CD4-positive, alpha-beta T cell treated with Interleukin-10 for 1 hour (primary cell): ENCODE measurements at regions not wholly inside any gene's neighbourhood (a gene's known extent, or its start where the extent isn't known, plus 50 kb on each side); places are given as distances from the start of the nearest gene placed in this dataset.
"Not testable (repeated sequence)": the region's sequence is repeated elsewhere in the genome, so short reads cannot be mapped to it uniquely, and the experiment has no call there.

Source experiments
- DNase-seq: peaks from one replicate; pipeline ENCODE4 v3.0.0-alpha.2; 2020

DNA sequence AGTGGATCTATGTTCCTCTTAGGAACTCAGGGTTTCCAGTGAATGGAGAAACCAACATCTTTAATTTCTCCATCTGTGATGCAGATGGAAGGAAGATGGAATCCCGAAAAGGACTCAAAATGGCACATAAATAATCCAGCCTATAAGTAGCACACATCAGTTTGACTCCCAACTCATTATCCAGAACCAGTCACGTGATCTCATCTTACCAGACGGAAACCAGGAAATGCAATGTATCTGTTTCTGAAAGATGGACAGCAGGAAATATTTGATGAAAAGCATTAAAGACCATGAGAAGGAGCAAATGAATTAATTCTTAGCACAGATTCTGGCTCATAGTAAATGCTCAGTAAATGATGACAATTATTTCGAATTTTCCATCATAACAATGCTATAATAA is 443.1 kb upstream of the FMR1 start:
- no peak for DNase-seq

DNA sequence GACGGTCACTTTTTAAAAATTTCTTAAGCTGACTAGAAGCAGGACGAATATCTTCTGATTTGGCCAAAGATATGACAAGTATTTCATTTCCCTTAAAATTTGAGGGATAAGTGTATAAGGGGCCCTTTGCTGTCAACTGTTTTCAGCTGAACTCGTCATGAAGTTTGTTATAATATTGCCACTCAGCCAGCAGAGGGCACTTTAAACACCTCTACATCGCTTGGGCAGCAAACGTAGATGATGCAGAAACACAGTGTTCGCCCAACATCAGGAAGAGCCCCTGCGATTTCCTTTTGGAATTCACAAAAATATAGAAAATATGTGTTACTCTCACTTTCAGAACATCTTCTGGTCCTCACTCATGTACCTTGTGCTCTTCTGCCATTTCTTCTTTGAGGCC is 435.7 kb upstream of the FMR1 start:
- no peak for DNase-seq

- DNase-seq, result no peak
Observed at GRCh38 chrX:147478899-147479298, 432.8 kb upstream of the FMR1 start.

DNA sequence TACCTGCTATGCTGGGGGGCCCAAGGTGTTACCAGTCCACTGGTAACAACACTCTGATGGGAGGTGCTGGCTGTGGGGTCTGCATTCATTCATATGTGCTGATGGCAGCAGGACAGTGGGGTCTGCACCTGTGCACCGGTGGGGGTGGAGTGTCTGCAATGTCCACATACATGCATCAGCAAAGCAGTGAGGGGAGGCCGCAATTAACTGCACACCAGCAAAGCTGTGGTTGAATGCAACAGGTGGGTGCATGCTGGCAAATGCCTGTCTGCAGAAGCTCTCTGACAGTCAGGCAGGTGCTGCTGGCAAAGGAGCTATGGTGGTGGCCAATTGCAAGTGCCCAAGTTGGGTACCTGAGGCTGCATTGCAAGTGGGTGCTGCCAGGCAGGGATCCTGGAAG is 426.5 kb upstream of the FMR1 start:
- no peak for DNase-seq

GRCh38 chrX:147494365-147494764 is 417.4 kb upstream of the FMR1 start:
- no peak for DNase-seq

- no peak for DNase-seq
Observed at GRCh38 chrX:147498796-147499195, 412.9 kb upstream of the FMR1 start.

DNA sequence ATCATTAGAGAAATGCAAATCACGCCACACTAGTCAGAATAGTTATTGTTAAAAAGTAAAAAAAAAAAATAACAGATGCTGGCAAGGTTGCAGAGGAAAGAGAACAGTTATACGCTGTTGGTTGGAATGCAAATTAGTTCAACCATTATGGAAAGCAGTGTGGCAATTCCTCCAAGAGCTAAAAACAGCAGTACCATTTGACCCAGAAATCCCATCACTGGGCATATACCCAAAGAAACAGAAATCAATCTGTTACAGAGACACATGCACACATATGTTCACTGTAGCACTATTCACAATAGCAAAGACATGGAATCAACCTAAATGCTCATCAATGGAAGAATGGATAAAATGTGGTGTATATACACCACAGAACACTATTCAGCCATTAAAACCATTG is 388.7 kb upstream of the FMR1 start:
- DNase-seq, result no peak

- DNase-seq, result no peak
Observed at GRCh38 chrX:147533426-147533825, 378.3 kb upstream of the FMR1 start.

DNA sequence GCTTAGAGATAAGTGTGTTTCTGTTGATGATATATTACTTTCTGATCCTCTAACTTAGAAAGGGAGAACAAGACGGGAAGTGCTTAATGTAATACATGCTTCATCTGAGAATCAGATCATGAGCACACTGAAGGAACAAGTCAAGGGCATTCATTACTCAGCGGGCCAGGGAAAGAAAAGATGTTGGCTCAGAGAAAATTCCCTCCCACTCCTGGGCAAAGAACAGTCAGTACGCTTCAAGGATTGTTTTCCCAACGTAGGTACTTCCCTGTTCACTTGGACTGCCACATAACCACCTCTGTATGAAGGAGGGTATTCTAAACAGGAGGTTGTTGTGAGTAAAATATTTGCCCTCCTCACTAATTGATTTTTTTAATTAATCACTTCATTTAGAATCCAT is 374.5 kb upstream of the FMR1 start:
- DNase-seq, result no peak

DNA sequence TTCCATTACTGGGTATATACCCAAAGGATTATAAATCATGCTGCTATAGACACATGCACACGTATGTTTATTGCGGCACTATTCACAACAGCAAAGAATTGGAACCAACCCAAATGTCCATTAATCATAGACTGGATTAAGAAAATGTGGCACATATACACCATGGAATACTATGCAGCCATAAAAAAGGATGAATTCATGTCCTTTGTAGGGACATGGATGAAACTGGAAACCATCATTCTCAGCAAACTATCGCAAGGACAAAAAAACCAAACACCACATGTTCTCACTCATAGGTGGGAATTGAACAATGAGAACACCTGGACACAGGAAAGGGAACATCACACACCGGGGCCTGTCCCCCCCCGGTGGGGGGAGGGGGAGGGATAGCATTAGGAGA is 363.7 kb upstream of the FMR1 start:
- DNase-seq, result not testable (repeated sequence)

DNA sequence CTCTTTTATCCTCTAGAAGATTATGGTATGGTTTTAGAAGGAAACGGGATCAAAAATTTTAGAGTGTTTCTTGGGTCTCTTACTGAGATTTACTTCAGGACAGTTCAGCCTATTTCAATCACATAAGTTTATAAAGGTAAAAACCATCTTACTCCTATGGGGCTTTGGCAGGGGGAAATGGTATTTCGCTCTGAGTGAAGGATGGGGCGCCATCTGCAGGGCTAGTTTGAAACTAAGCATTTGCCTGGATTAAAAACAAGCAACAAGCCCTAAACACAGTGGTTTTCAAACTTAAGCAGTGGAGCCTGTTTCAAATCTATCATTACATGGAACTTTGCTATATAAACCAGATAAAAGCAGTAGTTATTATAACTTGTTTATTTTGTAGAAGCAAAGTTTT is 361.5 kb upstream of the FMR1 start:
- no peak for DNase-seq

DNA sequence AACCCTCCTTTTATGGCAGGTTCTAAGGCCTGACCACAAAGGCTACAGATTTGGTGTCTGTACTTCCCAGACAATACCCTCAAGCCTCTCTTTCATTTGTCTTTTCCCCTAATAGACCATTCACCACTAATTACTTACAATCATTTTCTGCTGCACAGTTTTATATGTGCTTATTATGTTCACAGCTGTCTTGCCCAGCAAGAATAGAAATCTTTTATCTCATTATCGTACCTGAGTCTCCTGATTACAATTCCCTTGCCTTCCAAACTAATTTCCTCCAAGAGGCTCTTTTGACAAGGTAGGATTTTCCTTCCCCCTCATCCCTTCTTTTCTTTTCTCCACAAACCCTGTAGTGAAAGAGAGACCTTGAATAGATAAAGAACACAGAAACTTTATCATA is 352.5 kb upstream of the FMR1 start:
- no peak for DNase-seq

- DNase-seq, result no peak
Observed at GRCh38 chrX:147565237-147565636, 346.5 kb upstream of the FMR1 start.

GRCh38 chrX:147570483-147570882 is 341.2 kb upstream of the FMR1 start:
- DNase-seq, result no peak

DNA sequence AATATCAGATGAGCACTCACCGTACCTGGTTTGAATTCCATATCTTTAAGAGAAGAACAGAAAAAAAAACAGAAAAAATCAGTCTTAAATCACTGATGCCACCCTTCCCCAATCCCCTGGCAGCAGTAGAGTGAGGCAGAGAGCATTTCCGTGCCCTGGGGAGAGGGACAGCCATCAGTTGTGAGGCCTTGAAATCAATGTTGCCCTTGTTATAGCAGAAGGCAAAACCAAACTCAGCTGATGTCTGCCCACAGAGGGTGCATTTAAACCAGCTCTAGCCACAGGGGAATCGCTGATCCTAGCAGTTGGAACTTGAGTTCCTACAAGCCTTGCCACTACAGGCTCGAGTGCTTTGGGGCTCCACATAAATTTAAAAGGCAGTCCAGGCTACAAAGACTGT is 338.5 kb upstream of the FMR1 start:
- DNase-seq, result no peak

GRCh38 chrX:147602176-147602696 is 309.5 kb upstream of the FMR1 start:
- DNase-seq, result no peak

DNA sequence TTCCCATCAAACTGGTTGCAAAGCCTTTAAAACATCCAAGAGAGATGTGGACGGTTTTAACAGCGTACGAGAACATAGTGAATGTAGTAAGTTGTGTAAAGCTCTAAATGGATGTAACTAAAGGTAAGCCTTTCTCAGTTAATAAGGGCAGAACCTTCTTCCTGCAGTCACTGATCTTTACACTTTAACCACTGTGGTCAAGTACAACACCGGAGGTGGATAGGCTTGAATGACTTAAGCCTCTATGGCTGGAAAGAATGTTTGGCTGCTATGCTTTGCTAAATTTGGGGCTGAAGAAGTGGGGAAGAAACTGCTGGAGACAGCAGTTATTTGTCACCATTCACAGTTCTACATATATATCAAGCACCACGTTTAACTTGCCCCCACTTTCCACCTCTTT is 285.1 kb upstream of the FMR1 start:
- DNase-seq, result no peak

- no peak for DNase-seq
Observed at GRCh38 chrX:147635186-147635585, 276.5 kb upstream of the FMR1 start.

DNA sequence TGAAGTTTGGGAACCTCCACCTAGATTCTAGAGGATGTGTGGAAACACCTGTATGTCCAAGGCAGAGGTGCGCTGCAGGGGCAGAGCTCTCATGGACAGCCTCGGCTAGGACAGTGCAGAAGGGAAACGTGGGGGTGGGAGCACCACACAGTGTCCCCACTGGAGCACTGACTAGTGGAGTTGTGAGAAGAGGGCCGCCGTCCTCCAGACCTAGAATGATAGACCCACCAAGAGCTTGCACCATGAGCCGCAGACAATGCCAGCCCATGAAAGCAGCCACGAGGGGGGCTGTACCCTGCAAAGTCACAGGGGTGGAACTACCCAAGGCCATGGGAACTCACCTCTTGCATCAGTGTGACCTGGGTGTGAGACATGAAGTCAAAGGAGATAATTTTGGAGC is 274.5 kb upstream of the FMR1 start:
- DNase-seq, result no peak

- no peak for DNase-seq
Observed at GRCh38 chrX:147646949-147647723, 264.6 kb upstream of the FMR1 start.

DNA sequence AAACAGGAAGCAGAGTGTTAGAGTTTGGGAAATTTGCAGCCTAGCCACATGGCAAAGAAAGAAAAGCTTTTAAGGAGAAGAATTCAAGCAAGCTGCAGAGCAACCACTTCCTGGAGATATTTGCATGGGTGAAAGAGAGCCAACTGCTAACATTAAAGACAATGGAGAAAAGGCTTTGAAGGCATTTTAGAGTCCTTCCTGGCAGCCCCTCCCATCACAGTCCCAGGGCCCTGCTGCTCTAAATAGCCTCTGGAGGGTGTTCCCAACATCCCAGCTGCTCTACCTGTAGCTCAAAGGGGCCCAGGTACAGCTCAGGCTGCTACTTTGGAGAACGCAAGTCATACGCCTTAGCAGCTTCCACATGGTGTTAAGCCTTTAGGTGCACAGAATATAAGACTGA is 235.9 kb upstream of the FMR1 start:
- no peak for DNase-seq

- DNase-seq, result no peak
Observed at GRCh38 chrX:147679356-147680005, 232.2 kb upstream of the FMR1 start.

DNA sequence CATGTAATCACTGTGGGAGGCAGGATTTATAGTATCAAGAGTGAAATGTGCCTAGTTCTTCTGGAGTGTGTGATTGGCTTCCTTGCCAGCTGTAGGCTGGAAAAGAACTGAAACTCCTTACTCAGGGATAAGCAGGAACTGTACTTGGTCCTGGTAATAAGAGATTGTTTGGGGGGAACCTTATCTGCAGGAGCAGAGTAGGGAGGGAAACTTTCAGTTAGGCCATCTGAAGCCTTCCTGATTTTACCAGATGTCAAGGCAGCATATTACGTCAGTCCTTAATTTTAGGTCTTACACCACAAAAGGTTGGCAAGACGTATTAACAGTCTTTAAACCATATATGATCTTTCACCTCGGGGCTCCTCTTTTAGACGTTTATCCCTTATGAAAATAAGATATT is 231.5 kb upstream of the FMR1 start:
- no peak for DNase-seq

GRCh38 chrX:147693511-147693910 is 218.2 kb upstream of the FMR1 start:
- DNase-seq, result no peak

- DNase-seq, result no peak
Observed at GRCh38 chrX:147699061-147699460, 212.7 kb upstream of the FMR1 start.
